Upper lobe of right lung (tissue), 1 donor: ENCODE measurements at regions not wholly inside any gene's neighbourhood (a gene's known extent, or its start where the extent isn't known, plus 50 kb on each side); places are given as distances from the start of the nearest gene placed in this dataset.

Source experiments
- ATAC-seq: fragments of 200-7000 bp; cut with Tn5 transposase; one replicate; pipeline ENCODE4 v1.9.1; 2020; ENCODE audit warnings: mild to moderate bottlenecking, moderate library complexity
- DNase-seq: peaks from one replicate; pipeline ENCODE4 v3.0.0-alpha.2; 2020
- H3K27ac ChIP-seq: fragments of 200-600 bp; one replicate; pipeline ENCODE4 v1.8.0; 2022
- H3K27me3 ChIP-seq: fragments of 200-600 bp; one replicate; pipeline ENCODE4 v1.8.0; 2022; ENCODE audit warnings: mild to moderate bottlenecking
- H3K36me3 ChIP-seq: fragments of 200-600 bp; one replicate; pipeline ENCODE4 v1.8.0; 2022
- H3K4me1 ChIP-seq: fragments of 200-600 bp; one replicate; pipeline ENCODE4 v1.8.0; 2022
- H3K4me3 ChIP-seq: fragments of 200-600 bp; one replicate; pipeline ENCODE4 v1.8.0; 2022; ENCODE audit warnings: mild to moderate bottlenecking
- H3K9me3 ChIP-seq: fragments of 200-600 bp; one replicate; pipeline ENCODE4 v1.8.0; 2022
- CTCF ChIP-seq: fragments of 200-600 bp; IDR thresholded peaks from one replicate; pipeline ENCODE4 v1.8.0; 2022; ENCODE audit warnings: antibody characterized with exemption
- intact Hi-C: fragments of 100-400 bp; cut with DNase I; formaldehyde crosslinking; loops from one replicate; pipeline ENCODE4 v1.11.0; 2022
- donor health status: DM: no; HTN: yes; CAD: no; lungs with severe emphysema.

GRCh38 chr10:55397777-55398496 lies 596.9 kb upstream of the PCDH15 start:
- Histone ChIP-seq H3K27me3 (no peaks in the 10 kb centered on the region), H3K36me3 (no peaks in the 10 kb centered on the region), H3K9me3 (no peaks in the 10 kb centered on the region), H3K27ac (no peak overlapping the region), H3K4me3 (no peak overlapping the region), H3K4me1 (no peaks in the 10 kb centered on the region)
- no peak for TF ChIP-seq CTCF
- DNase-seq (no peak), ATAC-seq (no peak)
- intact Hi-C loops, result no loop called here

GRCh38 chr10:55378196-55378595 lies 577.2 kb upstream of the PCDH15 start:
- Histone ChIP-seq H3K9me3 (no peaks in the 10 kb centered on the region), H3K4me3 (no peak overlapping the region), H3K27ac (no peak overlapping the region), H3K4me1 (no peaks in the 10 kb centered on the region), H3K36me3 (no peaks in the 10 kb centered on the region), H3K27me3 (no peaks in the 10 kb centered on the region)
- ATAC-seq, result no peak
- intact Hi-C loops, result no loop called here
- DNase-seq, result no peak
- TF ChIP-seq CTCF, result no peak

GRCh38 chr10:55374917-55375316 lies 573.9 kb upstream of the PCDH15 start:
- Histone ChIP-seq H3K27ac (no peak overlapping the region), H3K36me3 (no peaks in the 10 kb centered on the region), H3K4me1 (no peaks in the 10 kb centered on the region), H3K27me3 (no peaks in the 10 kb centered on the region), H3K4me3 (no peak overlapping the region), H3K9me3 (no peaks in the 10 kb centered on the region)
- TF ChIP-seq CTCF, result no peak
- no peak for DNase-seq
- ATAC-seq, result no peak
- intact Hi-C loops, result no loop called here

GRCh38 chr10:55374060-55374459 lies 573.0 kb upstream of the PCDH15 start:
- no peak for DNase-seq
- no peak for ATAC-seq
- Histone ChIP-seq H3K9me3 (no peaks in the 10 kb centered on the region), H3K36me3 (no peaks in the 10 kb centered on the region), H3K4me3 (no peak overlapping the region), H3K27me3 (no peaks in the 10 kb centered on the region), H3K4me1 (no peaks in the 10 kb centered on the region), H3K27ac (no peak overlapping the region)
- intact Hi-C loops, result no loop called here
- TF ChIP-seq CTCF, result no peak

GRCh38 chr10:55369670-55370420 lies 568.8 kb upstream of the PCDH15 start:
- no peaks in the 10 kb centered on the region for H3K4me1 ChIP-seq
- no peak for DNase-seq
- intact Hi-C loops, result no loop called here
- H3K27ac ChIP-seq, result no peak overlapping the region
- no peaks in the 10 kb centered on the region for H3K9me3 ChIP-seq
- H3K36me3 ChIP-seq, result no peaks in the 10 kb centered on the region
- H3K4me3 ChIP-seq, result no peak overlapping the region
- ATAC-seq, result no peak
- no peak for TF ChIP-seq CTCF
- H3K27me3 ChIP-seq, result no peaks in the 10 kb centered on the region
